ENCODE measurements at regions not wholly inside any gene's neighbourhood (a gene's known extent, or its start where the extent isn't known, plus 50 kb on each side); places are given as distances from the start of the nearest gene placed in this dataset.
"Not testable (repeated sequence)": the region's sequence is repeated elsewhere in the genome, so short reads cannot be mapped to it uniquely, and the experiment has no call there.

GRCh38 chr3:139201446-139202225 lies 142.2 kb upstream of the MRPS22 start:
- no peak for DNase-seq

GRCh38 chr3:139202226-139202958 lies 141.4 kb upstream of the MRPS22 start:
- DNase-seq: peak; percentile 31

GRCh38 chr3:139202959-139203349 lies 140.9 kb upstream of the MRPS22 start:
- no peak for DNase-seq

GRCh38 chr3:139203752-139204151 lies 140.1 kb upstream of the MRPS22 start:
- DNase-seq: no peak

- no peak for DNase-seq
These were observed 139.1 kb upstream of the MRPS22 start for GRCh38 chr3:139204728-139205127.

- no peak for DNase-seq
These were observed 129.9 kb upstream of the MRPS22 start for GRCh38 chr3:139213936-139214335.

- DNase-seq: no peak
These were observed 126.9 kb upstream of the MRPS22 start for GRCh38 chr3:139216958-139217357.

- DNase-seq: no peak
These were observed 126.2 kb upstream of the MRPS22 start for GRCh38 chr3:139217633-139218032.

GRCh38 chr3:139218046-139218445 lies 125.8 kb upstream of the MRPS22 start:
- no peak for DNase-seq

GRCh38 chr3:139219463-139219862 lies 124.4 kb upstream of the MRPS22 start:
- no peak for DNase-seq

GRCh38 chr3:139222100-139222657 lies 121.6 kb upstream of the MRPS22 start:
- no peak for DNase-seq

GRCh38 chr3:139225548-139225947 lies 118.3 kb upstream of the MRPS22 start:
- no peak for DNase-seq

- DNase-seq: no peak
These were observed 117.1 kb upstream of the MRPS22 start for GRCh38 chr3:139226731-139227130.

- DNase-seq: no peak
These were observed 116.7 kb upstream of the MRPS22 start for GRCh38 chr3:139227165-139227564.

- no peak for DNase-seq
These were observed 116.0 kb upstream of the MRPS22 start for GRCh38 chr3:139227827-139228226.

GRCh38 chr3:139230391-139230790 lies 113.4 kb upstream of the MRPS22 start:
- no peak for DNase-seq

- DNase-seq: no peak
These were observed 112.1 kb upstream of the MRPS22 start for GRCh38 chr3:139231555-139232281.

GRCh38 chr3:139232341-139232740 lies 111.5 kb upstream of the MRPS22 start:
- DNase-seq: not testable (repeated sequence)

GRCh38 chr3:139234491-139234890 lies 109.3 kb upstream of the MRPS22 start:
- no peak for DNase-seq

GRCh38 chr3:139235192-139235591 lies 108.6 kb upstream of the MRPS22 start:
- no peak for DNase-seq

GRCh38 chr3:139236336-139236735 lies 107.5 kb upstream of the MRPS22 start:
- DNase-seq: no peak

- no peak for DNase-seq
These were observed 105.4 kb upstream of the MRPS22 start for GRCh38 chr3:139238281-139239030.
